Fibroblast of lung (primary cell): ENCODE measurements at regions not wholly inside any gene's neighbourhood (a gene's known extent, or its start where the extent isn't known, plus 50 kb on each side); places are given as distances from the start of the nearest gene placed in this dataset.

Source experiments
- CTCF ChIP-seq, 2 donors: IDR thresholded peaks in 1 of 2; conservative IDR thresholded peaks in 1 of 2; 1 replicate in 1 of 2; 2 replicates in 1 of 2; pipeline ENCODE4 v1.5.1; 2011 to 2012; ENCODE audit warnings: low read length in 2 of 2, control low read depth in 1 of 2, inconsistent platforms in 1 of 2, low read depth in 1 of 2, mild to moderate bottlenecking in 1 of 2
- EZH2 ChIP-seq: IDR thresholded peaks from 2 replicates; pipeline ENCODE4 v1.5.1; 2012; ENCODE audit warnings: low read length, control low read depth, mild to moderate bottlenecking; ENCODE audit errors: missing control alignments

- no peak for TF ChIP-seq CTCF (conservative IDR thresholded peaks at IDR 0.05 in 1 of 2, IDR thresholded peaks at IDR 0.05 in 1 of 2; ENCODE audit: low read depth in 1 of 2, low read length in 2 of 2)
- no peak for TF ChIP-seq EZH2
These were observed 505.0 kb upstream of the SOX9 start for GRCh38 chr17:71615820-71616219.
